GM12864 (cell line): ENCODE measurements at regions not wholly inside any gene's neighbourhood (a gene's known extent, or its start where the extent isn't known, plus 50 kb on each side); places are given as distances from the start of the nearest gene placed in this dataset.

Experiments
- DNase-seq: peaks from one replicate; pipeline ENCODE4 v3.0.0-alpha.2; 2011; ENCODE audit warnings: low read depth
- H3K4me3 ChIP-seq: 2 replicates; pipeline ENCODE4 v1.5.1; 2011; ENCODE audit warnings: mild to moderate bottlenecking, low read depth, low read length, control low read depth
- TF ChIP-seq, protein P1 (sequence below): IDR thresholded peaks from 2 replicates; pipeline ENCODE4 v1.5.1; 2011; ENCODE audit warnings: low read depth, mild to moderate bottlenecking, moderate library complexity, low read length, control low read depth, inconsistent platforms; ENCODE audit errors: missing control alignments

DNA sequence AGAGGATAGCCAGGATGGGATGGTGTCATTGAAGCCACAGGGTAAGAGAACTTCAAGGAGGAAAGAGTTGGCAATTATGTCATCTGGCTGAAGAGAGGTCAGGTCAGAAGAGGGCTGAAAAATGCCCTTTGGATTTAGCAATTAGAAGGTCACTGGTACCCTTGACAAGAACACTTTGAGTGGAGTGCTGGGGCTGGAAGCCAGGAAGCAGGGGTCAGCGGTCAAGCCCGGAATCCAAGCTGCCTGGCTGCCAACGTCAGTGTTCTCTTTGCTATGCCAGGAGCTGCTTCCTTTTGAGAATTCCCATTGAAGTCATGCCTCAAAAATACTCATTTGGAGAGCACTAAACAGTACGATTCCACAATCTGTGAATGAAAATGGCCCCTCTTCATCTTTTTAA lies 386.5 kb downstream of the SHQ1 start:
- TF ChIP-seq, protein P1, sequence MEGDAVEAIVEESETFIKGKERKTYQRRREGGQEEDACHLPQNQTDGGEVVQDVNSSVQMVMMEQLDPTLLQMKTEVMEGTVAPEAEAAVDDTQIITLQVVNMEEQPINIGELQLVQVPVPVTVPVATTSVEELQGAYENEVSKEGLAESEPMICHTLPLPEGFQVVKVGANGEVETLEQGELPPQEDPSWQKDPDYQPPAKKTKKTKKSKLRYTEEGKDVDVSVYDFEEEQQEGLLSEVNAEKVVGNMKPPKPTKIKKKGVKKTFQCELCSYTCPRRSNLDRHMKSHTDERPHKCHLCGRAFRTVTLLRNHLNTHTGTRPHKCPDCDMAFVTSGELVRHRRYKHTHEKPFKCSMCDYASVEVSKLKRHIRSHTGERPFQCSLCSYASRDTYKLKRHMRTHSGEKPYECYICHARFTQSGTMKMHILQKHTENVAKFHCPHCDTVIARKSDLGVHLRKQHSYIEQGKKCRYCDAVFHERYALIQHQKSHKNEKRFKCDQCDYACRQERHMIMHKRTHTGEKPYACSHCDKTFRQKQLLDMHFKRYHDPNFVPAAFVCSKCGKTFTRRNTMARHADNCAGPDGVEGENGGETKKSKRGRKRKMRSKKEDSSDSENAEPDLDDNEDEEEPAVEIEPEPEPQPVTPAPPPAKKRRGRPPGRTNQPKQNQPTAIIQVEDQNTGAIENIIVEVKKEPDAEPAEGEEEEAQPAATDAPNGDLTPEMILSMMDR, result no peak
- H3K4me3 ChIP-seq, result no peak overlapping the region
- no peak for DNase-seq

GRCh38 chr3:72460205-72461174 lies 387.8 kb downstream of the SHQ1 start:
- no peak for DNase-seq
- TF ChIP-seq, protein P1, result no peak
- H3K4me3 ChIP-seq, result no peak overlapping the region

GRCh38 chr3:72459588-72459987 lies 388.7 kb downstream of the SHQ1 start:
- TF ChIP-seq, protein P1, result no peak
- no peak for DNase-seq
- H3K4me3 ChIP-seq, result no peak overlapping the region

GRCh38 chr3:72458375-72458774 lies 389.9 kb downstream of the SHQ1 start:
- no peak for DNase-seq
- no peak overlapping the region for H3K4me3 ChIP-seq
- TF ChIP-seq, protein P1, result no peak

DNA sequence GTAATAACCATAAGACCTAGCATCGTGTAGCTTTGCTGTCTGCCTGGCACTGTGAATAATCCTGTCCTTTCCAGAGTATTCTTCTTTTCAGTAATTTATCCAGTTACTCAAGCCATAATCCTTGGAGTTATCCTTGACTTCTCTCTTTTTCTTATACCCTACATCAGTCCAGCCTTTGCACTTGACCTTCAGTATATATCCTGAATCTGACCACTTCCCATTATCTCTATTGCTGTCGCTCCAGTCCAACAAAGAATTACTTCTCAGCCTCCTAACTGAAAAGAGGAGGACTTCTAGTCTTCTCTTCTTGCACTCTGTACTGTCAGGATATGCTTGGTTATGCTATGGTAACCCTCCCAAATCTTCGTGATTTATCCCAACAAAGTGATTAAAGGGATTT lies 393.8 kb downstream of the SHQ1 start:
- H3K4me3 ChIP-seq, result no peak overlapping the region
- DNase-seq, result no peak
- TF ChIP-seq, protein P1, result no peak

DNA sequence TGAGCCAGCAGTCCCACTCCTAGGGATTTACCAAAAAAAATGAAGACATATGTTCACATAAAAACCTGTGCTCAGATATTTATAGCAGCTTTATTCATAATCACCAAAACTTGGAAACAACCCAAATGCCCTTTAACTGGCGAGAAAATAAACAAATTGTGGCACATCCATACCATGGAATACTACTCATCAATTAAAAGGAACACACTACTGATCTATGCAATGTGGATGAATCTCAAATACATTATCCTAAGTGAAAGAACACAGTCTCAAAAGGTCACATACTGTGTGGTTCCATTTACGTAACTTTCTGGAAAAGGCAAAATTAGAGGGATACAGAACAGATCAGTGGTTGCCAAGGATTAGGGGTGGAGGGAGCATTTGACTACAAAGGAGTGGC lies 394.5 kb downstream of the SHQ1 start:
- DNase-seq, result no peak
- TF ChIP-seq, protein P1, result no peak
- H3K4me3 ChIP-seq, result no peak overlapping the region

GRCh38 chr3:72452745-72453144 lies 395.5 kb downstream of the SHQ1 start:
- DNase-seq, result no peak
- H3K4me3 ChIP-seq, result no peak overlapping the region
- TF ChIP-seq, protein P1, result no peak
